CD4-positive, alpha-beta T cell (primary cell): ENCODE measurements at regions not wholly inside any gene's neighbourhood (a gene's known extent, or its start where the extent isn't known, plus 50 kb on each side); places are given as distances from the start of the nearest gene placed in this dataset.

Experiments used
- ATAC-seq: fragments of 200-7000 bp; cut with Tn5 transposase; one replicate; pipeline ENCODE4 v1.10.0; 2022; ENCODE audit warnings: mild to moderate bottlenecking; ENCODE audit not compliant: poor library complexity
- CTCF ChIA-PET: fragments of 350-600 bp; sonication (Branson Sonifier 250); formaldehyde crosslinking; loops from one replicate; lab custom pipeline; 2021; ENCODE audit warnings: antibody characterized with exemption, inconsistent platforms; lab: Charles Lee
- POLR2A ChIA-PET: fragments of 350-600 bp; sonication (Branson Sonifier 250); formaldehyde crosslinking; loops from one replicate; lab custom pipeline; 2021; ENCODE audit warnings: antibody characterized with exemption, inconsistent platforms; lab: Charles Lee
- DNase-seq, 14 experiments: peaks; one replicate each; pipeline ENCODE4 v3.0.0-alpha.2; 2013 to 2020; ENCODE audit warnings: mixed read lengths in 2 of 14
- H3K27ac ChIP-seq, 2 donors: one replicate each; pipeline versions ENCODE4 v1.5.1 to v1.7.0; 2013; ENCODE audit warnings: low read length in 2 of 2, low read depth in 1 of 2, mild to moderate bottlenecking in 1 of 2
- H3K27me3 ChIP-seq, 2 experiments: 1 replicate in 1 of 2; 2 replicates in 1 of 2; pipeline versions ENCODE4 v1.6.1 to v1.7.0; 2013; ENCODE audit warnings: low read length in 2 of 2, control low read depth in 1 of 2, mild to moderate bottlenecking in 1 of 2, moderate library complexity in 1 of 2; ENCODE audit not compliant: insufficient read depth in 2 of 2, control insufficient read depth in 1 of 2
- H3K36me3 ChIP-seq: one replicate; pipeline ENCODE4 v1.6.1; 2013; ENCODE audit warnings: low read length, control low read depth; ENCODE audit not compliant: insufficient read depth
- H3K4me1 ChIP-seq: one replicate; pipeline ENCODE4 v1.6.1; 2013; ENCODE audit warnings: low read length, control low read depth; ENCODE audit not compliant: insufficient read depth
- H3K4me3 ChIP-seq: one replicate; pipeline ENCODE4 v1.5.1; 2013; ENCODE audit warnings: mild to moderate bottlenecking, low read length, moderate library complexity
- H3K9me3 ChIP-seq, 2 experiments: 1 replicate in 1 of 2; 2 replicates in 1 of 2; pipeline versions ENCODE4 v1.6.1 to v1.7.0; 2013; ENCODE audit warnings: low read length in 2 of 2, mild to moderate bottlenecking in 2 of 2, control low read depth in 1 of 2, moderate library complexity in 1 of 2; ENCODE audit not compliant: control insufficient read depth in 1 of 2, insufficient read depth in 1 of 2
- H3K27ac Mint-ChIP-seq: one replicate; pipeline ENCODE4 v1.8.0; 2020; ENCODE audit warnings: mixed read lengths
- H3K27me3 Mint-ChIP-seq: one replicate; pipeline ENCODE4 v1.8.0; 2021; ENCODE audit warnings: mixed read lengths
- H3K36me3 Mint-ChIP-seq: one replicate; pipeline ENCODE4 v1.8.0; 2021; ENCODE audit warnings: low read depth, mixed read lengths
- H3K4me1 Mint-ChIP-seq: one replicate; pipeline ENCODE4 v1.8.0; 2021; ENCODE audit warnings: low read depth, mixed read lengths
- H3K4me3 Mint-ChIP-seq: one replicate; pipeline ENCODE4 v1.8.0; 2020; ENCODE audit warnings: mild to moderate bottlenecking, mixed read lengths
- H3K9me3 Mint-ChIP-seq: one replicate; pipeline ENCODE4 v1.8.0; 2020; ENCODE audit warnings: mixed read lengths
- CTCF ChIP-seq: fragments of 200-600 bp; IDR thresholded peaks from one replicate; pipeline ENCODE4 v1.8.0; 2022; ENCODE audit warnings: antibody characterized with exemption, mild to moderate bottlenecking
- intact Hi-C, 2 experiments: fragments of 100-400 bp; cut with DNase I in 1 of 2; cut with micrococcal nuclease in 1 of 2; formaldehyde crosslinking; loops; one replicate each; pipeline versions ENCODE4 v1.15.1 to v1.9.0; 2023 to 2025; cut with DNase I, micrococcal nuclease

- ATAC-seq: no peak
- Mint-ChIP-seq H3K4me1 (no peaks in the 10 kb centered on the region), H3K9me3 (peaks cover 5% of the 10 kb centered on the region), H3K27me3 (no peaks in the 10 kb centered on the region), H3K36me3 (no peaks in the 10 kb centered on the region), H3K27ac (no peak overlapping the region), H3K4me3 (no peak overlapping the region)
- H3K27me3 ChIP-seq: no peaks in the 10 kb centered on the region
- no peak overlapping the region for H3K27ac ChIP-seq
- TF ChIP-seq CTCF: no peak
- H3K9me3 ChIP-seq: peaks cover 0 to 7% of the 10 kb centered on the region in 2 experiments
- H3K4me1 ChIP-seq: no peaks in the 10 kb centered on the region
- CTCF ChIA-PET: no interaction called here
- intact Hi-C loops: no loop called here
- DNase-seq: no peak
- no peaks in the 10 kb centered on the region for H3K36me3 ChIP-seq
- POLR2A ChIA-PET: no interaction called here
- H3K4me3 ChIP-seq: no peak overlapping the region
These were observed 336.1 kb upstream of the ZP4 start for GRCh38 chr1:238226810-238227209.

- ATAC-seq (no peak), DNase-seq (no peak)
- H3K27me3 ChIP-seq: no peaks in the 10 kb centered on the region
- no peak for TF ChIP-seq CTCF
- CTCF ChIA-PET: no interaction called here
- intact Hi-C loops: no loop called here
- H3K27ac Mint-ChIP-seq: no peak overlapping the region
- no peak overlapping the region for H3K4me3 ChIP-seq
- no peaks in the 10 kb centered on the region for H3K36me3 ChIP-seq
- H3K4me1 ChIP-seq: no peaks in the 10 kb centered on the region
- no peaks in the 10 kb centered on the region for H3K36me3 Mint-ChIP-seq
- peaks cover 0 to 3% of the 10 kb centered on the region in 2 experiments for H3K9me3 ChIP-seq
- POLR2A ChIA-PET: interaction anchor here (0.7 kb wide), 1 partner anchor 9 kb away, joined by 3 read pairs; no protein-coding TSS in a partner anchor
- no peak overlapping the region for H3K27ac ChIP-seq
- H3K27me3 Mint-ChIP-seq: no peaks in the 10 kb centered on the region
- H3K9me3 Mint-ChIP-seq: peaks cover 7% of the 10 kb centered on the region
- no peak overlapping the region for H3K4me3 Mint-ChIP-seq
- H3K4me1 Mint-ChIP-seq: no peaks in the 10 kb centered on the region
These were observed 332.4 kb upstream of the ZP4 start for GRCh38 chr1:238223076-238223640.

GRCh38 chr1:238221738-238222137, 331.0 kb upstream of the ZP4 start:
- no peak overlapping the region for H3K4me3 ChIP-seq
- Mint-ChIP-seq H3K27me3 (no peaks in the 10 kb centered on the region), H3K9me3 (peaks cover 11% of the 10 kb centered on the region), H3K36me3 (no peaks in the 10 kb centered on the region), H3K4me3 (no peak overlapping the region), H3K27ac (no peak overlapping the region), H3K4me1 (no peaks in the 10 kb centered on the region)
- ChIA-PET CTCF (no interaction called here), POLR2A (no interaction called here)
- DNase-seq (no peak), ATAC-seq (no peak)
- H3K27me3 ChIP-seq: no peaks in the 10 kb centered on the region
- H3K36me3 ChIP-seq: no peaks in the 10 kb centered on the region
- no peaks in the 10 kb centered on the region for H3K4me1 ChIP-seq
- no peak for TF ChIP-seq CTCF
- intact Hi-C loops: no loop called here
- no peak overlapping the region for H3K27ac ChIP-seq
- peaks cover 0 to under 1% of the 10 kb centered on the region in 2 experiments for H3K9me3 ChIP-seq
